ENCODE measurements at regions not wholly inside any gene's neighbourhood (a gene's known extent, or its start where the extent isn't known, plus 50 kb on each side); places are given as distances from the start of the nearest gene placed in this dataset.
"Not testable (repeated sequence)": the region's sequence is repeated elsewhere in the genome, so short reads cannot be mapped to it uniquely, and the experiment has no call there.

DNA sequence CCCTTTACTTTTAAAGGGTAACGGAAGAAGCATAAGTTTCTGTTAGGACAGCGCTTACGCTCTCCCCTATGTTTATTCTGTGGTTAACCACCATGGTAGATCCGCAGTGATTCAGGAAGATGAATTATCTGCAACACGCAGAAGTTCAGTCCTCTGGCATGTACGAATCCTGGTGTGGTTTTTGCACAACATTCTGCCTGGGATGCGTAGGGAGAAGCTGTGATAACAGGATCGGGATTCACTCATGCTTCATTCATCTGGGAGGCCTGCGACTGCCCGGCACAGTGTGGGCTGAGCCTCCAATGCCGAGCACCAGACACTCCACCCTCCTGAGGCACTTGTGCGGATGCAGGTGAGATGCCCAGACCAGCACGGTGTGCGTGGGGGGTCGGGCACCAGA is 84.6 kb upstream of the LPCAT1 start:
- DNase-seq (ENCODE audit: extremely low spot score, insufficient read length, low read depth); FAIRE-seq: not testable (repeated sequence)

DNA sequence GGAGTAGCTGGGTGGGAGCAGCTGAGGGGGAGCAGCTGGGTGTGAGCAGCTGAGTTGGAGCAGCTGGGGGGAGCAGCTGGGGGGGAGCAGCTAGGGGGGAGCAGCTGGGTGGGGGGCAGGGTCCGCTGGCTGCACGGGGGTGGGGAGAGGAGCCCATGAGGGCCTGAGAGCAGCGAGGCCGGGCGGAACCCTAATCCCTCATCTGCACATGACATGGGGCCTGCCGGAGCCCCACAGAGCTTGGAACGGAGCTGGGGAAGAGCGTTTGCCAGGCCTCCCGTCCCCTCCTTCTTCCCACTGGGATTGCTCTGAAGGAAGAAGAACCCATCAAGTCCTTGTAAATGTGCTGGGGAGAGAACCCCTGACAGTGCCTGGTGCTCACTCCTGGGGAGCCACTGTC is 83.2 kb upstream of the LPCAT1 start:
- not testable (repeated sequence) for FAIRE-seq; DNase-seq (ENCODE audit: extremely low spot score, insufficient read length, low read depth)

DNA sequence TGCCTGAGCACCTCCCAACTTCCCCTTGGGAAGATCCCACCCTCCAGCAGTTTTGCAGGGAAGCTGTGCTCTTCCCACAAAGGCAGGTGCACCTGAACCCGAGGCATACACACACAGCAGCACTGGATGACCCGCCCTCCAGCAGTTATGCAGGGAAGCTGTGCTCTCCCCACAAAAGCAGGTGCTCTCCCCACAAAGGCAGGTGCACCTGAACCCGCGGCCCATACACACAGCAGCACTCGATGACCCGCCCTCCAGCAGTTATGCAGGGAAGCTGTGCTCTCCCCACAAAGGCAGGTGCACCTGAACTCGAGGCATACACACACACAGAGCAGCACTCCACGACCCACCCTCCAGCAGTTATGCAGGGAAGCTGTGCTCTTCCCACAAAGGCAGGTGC is 80.2 kb upstream of the LPCAT1 start:
- not testable (repeated sequence) for DNase-seq (ENCODE audit: extremely low spot score, insufficient read length, low read depth); FAIRE-seq

DNA sequence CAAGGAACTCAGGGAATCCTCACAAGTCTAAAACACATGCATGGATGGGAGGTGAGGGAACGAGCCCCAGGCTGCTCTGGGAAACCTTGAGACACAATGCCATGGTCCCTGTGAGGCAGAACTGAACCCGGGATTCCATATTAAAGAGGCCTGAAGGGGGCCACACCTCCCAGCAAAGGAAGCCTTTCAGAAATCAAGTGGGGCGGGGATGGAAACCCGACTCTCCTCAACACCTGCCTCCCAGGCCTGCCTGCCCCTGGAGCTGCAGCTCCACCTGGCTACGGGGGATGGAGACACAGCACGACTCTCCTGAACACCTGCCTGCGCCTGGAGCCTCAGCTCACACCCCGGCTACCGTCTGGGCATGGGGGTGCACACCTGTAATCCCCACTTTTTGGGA is 77.8 kb upstream of the LPCAT1 start:
- DNase-seq (ENCODE audit: extremely low spot score, insufficient read length, low read depth); FAIRE-seq: not testable (repeated sequence)

DNA sequence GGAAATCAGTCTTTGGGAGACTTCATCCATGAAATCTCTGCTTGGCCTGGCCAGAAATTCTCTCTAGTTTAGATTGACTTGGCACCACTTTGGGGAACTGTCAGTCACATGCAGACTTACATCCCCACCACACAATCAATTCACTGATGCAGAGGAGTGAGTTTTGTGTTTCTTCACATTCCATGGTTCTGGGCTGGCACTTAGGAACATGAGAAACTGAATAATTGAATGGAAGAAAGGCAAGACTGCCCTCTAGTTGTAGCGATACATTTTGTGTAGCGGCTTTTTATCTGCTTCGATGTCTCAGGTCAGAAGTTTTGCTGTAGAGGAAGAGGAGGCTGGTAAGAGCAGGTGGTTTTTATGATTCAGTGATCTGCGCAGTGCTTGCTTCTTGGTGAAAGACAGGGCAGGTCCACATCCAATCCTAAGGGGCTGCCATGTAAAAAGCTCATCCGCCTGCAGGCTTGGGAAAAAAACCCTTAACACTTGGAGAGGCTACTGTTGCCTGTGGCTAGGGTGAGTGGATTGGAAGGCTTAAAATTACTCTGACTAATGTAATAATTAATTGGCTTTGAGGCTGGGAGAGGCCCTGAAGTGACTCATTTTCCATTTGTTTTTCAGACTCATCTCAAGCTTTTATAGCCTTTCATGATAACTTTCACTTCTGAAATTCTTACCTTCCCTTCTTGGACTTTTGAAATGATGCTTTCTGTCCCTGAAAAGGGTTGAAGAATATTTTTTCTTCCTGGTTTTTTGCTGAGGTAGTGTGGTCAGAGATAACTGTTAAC is 75.4 kb upstream of the LPCAT1 start:
- DNase-seq (ENCODE audit: extremely low spot score, insufficient read length, low read depth): not testable (repeated sequence)
- FAIRE-seq: peak; percentile 38

DNA sequence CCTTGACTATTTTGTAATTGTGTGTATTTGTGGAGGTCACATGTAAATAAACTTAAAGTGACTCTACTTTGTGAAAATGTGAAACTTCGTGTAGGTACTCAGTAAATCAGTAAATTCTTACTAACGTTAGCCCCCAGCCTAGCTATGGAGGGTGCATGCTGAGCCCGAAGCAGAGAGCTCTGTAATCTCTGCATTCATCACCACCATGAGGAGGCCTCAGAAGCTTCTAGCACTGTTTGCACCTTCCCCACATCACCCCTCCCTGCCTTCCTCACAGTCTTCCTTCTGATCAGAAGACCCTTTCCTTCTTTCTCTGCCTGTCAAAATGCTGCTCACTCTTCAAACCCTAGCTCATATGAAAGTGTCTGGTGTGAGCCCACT is 73.3 kb upstream of the LPCAT1 start:
- not testable (repeated sequence) for FAIRE-seq; DNase-seq (ENCODE audit: extremely low spot score, insufficient read length, low read depth)

DNA sequence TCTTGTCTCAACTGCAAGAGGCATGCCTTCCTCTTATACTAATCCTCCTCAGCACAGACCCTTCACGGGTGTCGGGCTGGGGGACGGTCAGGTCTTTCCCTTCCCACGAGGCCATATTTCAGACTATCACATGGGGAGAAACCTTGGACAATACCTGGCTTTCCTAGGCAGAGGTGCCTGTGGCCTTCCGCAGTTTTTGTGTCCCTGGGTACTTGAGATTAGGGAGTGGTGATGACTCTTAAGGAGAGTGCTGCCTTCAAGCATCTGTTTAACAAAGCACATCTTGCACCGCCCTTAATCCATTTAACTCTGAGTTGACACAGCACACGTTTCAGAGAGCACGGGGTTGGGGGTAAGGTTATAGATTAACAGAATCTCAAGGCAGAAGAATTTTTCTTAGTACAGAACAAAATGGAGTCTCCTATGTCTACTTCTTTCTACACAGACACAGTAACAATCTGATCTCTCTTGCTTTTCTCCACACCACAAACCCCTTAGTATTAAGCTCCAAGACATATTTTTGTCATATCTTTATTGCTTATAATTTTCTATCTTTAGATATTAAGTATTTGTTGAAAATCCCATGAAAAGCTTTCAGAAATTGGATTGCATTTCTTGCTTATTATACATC is 72.8 kb upstream of the LPCAT1 start:
- FAIRE-seq; DNase-seq (ENCODE audit: extremely low spot score, insufficient read length, low read depth): not testable (repeated sequence)

DNA sequence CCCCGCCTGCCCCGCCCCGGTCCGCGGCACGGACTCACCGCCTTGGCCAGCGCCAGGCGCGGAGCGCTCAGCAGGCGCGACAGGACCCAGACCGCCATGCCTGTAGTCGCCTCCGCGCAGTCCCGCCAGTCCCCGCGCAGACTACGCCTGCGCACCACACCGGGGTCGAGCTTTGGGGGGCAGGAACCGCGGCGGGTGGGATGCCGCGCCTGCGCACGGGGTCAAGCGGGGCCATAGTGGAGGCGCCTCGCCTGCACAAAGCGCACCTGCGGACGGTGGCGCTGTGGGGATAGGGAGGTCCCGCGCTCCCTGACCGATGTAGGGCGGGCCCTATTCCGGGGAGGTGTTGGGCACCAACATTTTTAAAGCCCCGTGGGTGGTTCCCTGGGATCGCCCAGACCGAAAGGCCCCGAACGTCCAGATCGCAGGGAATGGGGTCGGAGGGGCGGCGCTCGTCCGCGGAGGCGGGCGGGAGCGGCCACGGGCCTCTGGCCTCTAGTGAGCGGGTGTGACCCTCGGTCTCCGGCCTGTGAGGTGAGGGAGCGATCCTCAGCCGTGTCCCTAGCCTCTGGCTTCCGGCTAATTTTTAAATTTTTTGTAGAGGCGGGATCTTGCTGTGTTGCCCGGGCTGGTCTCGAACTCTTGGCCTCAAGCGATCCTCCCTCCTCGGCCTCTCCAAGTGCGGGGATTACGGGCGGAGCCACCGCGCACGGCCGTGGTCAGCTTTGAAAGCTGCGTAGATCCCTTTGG is 70.8 kb upstream of the LPCAT1 start:
- DNase-seq (ENCODE audit: extremely low spot score, insufficient read length, low read depth) (peak; percentile 92), FAIRE-seq (peak; percentile 5)

DNA sequence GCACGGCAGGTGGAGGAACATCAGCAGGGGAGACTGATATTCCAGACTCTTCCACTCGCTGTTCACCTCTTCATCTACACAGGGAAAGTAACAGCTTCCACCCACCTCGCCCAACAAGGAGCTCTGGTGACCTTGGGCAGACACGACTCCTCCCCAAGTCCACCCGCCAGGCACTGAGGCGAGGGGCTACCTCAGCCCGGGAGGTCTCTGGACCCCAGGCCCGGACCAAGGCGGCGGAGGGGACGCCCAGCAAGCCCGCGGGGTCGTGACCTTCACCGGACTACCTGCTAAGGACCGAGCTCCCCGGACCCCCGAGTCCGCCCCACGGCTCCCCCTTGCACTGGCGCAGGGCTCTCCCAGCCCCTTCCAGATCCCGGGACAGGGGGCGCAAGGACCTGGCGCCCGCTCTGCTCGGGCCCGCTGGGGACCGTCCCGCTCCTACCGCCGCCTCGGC is 70.2 kb upstream of the LPCAT1 start:
- FAIRE-seq: no peak
- no peak for DNase-seq (ENCODE audit: extremely low spot score, insufficient read length, low read depth)

DNA sequence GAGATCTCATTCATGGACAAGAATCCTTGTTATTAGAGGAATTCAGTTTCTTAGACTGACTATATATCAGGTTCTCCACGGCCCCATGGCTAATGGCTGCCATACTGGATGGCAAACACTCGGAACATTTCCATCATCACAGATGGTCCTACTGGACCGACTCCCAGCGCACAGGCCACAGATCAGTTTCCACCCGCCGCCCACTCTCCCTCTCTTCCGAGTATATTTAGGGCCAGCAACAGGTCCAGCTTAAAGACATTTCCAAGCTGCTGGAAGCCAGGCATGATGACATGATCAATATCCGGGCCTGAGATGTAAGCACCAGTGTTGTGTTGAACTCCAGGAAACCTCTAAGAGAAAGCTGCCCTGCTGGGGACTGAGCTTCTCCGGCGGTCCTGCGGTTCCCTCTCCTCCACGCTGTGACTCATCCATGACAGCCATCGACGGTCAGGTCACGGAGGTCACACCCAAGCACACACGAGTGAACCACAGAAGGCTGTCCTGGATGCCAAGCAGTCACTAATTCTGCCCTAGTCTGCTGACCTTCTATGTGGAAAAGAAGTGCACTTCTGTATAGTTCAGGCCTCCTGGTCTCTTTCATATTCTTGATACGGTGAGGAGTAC is 64.4 kb upstream of the LPCAT1 start:
- not testable (repeated sequence) for DNase-seq (ENCODE audit: extremely low spot score, insufficient read length, low read depth); FAIRE-seq

DNA sequence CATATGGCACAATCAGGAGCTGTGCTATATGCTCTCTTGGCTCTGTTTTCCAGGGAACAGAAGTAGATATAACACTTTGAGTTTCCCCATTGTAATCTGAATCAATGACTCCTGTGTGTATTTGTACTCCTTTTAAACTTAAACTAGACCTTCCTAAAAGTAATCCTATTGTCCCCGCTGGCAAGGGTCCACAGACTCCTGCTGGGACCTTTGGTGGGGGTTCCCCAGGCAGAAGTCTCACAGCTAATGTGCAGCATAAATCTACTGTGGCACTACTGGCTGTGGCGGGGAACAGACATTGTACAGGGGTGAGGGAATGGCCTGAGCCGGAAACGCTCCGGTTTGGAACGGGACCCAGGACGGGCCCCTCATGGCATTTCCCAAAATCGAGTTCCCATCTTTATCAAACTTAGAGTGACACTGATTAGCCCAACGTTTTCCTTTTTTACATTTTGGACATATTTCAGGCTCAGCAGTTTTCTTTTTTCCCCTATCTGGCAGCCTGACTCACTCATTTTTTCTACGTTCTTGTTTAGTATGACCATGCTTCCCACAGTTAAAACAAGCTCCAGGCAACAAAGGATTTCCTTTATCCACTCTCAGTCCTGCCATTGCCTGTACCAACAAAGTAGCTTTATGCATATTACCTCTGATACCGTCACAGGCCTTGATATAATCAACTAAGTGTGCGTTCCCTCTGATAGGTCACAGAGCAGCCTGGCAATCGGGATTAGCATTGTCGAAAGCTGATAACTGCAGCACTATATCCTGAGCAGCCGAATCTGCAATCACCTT is 59.5 kb upstream of the LPCAT1 start:
- FAIRE-seq; DNase-seq (ENCODE audit: extremely low spot score, insufficient read length, low read depth): not testable (repeated sequence)

DNA sequence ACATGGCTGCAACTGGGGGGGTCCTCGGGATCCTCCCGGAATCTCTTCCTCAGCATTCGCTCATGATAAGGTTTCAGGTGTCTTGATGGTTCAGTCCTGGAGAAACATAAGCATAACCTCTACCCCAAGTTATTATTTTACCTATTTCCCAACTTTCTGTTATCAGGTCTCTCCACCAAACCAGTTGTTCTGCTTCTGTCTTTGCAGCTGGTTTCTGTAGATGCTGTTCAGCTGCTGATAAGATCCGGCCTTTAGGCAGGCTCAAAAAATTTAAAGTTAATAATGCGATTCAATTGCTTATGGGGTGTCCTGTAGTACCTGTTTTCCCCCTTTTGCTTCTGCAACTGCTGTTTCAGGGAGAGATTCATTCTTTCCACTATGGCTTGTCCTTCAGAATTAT is 55.6 kb upstream of the LPCAT1 start:
- not testable (repeated sequence) for DNase-seq (ENCODE audit: extremely low spot score, insufficient read length, low read depth); FAIRE-seq

DNA sequence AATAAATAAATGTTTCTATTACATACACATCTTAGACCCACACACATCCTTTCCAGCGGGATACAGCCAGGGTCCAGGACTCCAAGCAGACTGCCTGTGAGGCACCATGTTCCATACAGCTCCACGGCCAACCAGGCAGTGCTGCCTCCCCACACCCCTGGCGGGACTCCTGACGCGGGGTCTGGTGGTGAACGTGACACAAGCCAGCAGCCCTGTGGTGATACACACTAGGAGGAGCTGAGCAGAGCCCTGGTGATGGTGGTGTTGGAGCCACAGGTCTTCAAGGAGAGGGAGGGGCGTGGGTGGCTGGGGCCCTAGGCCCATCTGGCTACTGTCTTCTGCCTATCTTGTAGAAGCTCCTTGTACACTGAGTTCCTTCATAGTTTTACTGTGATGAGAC is 53.1 kb upstream of the LPCAT1 start:
- not testable (repeated sequence) for FAIRE-seq; DNase-seq (ENCODE audit: extremely low spot score, insufficient read length, low read depth)

DNA sequence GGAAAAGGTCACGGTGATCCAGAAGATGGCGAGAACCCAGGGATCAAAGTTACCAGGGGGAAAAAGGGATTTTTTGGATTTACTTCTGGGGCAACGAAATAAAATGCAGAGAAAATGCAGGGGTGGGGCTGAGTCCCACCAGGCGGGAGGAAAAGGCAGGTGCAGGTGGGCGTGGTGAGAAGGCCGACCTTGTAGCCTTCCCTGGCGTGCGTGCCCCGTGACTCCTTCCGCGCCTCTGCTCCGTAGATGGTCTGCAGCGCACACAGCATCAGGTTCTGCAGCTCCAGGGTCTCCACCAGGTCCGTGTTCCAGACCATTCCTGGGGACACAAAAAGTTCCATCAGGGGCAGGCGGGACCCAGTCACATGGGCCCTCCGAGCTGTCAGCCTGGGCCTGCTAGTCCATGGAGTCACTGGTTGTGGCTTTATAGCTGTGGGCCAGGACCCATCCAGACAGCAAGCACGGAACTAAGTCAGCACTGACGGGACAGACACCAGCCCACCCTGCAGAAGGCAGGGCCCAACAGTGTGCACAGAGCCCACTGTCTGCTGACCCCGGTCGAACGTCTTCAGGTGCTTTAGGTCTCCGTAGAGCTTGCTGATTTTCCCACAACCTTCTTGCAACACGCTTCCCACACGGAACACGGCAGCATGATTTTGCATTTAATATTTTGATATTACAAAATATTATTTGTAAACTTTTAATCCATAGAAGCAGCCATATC is 52.4 kb upstream of the LPCAT1 start:
- FAIRE-seq; DNase-seq (ENCODE audit: extremely low spot score, insufficient read length, low read depth): not testable (repeated sequence)

DNA sequence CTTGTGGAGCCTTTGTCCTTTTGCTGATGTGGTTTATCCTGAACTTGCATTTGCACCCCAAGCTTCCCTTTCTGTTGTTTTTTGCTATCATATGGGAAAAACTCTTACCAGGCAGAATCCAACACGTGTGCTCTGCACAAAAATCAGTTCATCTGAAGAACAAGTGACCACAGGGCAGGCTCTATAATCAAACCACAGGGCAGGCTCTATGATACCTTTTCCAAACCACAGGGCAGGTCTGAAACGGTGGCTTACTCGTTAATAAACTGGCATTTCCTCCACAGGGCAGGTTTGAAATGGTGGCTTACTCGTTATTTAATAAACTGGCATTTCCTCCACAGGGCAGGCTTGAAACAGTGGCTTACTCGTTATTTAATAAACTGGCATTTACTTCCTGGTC is 51.7 kb upstream of the LPCAT1 start:
- not testable (repeated sequence) for DNase-seq (ENCODE audit: extremely low spot score, insufficient read length, low read depth); FAIRE-seq

DNA sequence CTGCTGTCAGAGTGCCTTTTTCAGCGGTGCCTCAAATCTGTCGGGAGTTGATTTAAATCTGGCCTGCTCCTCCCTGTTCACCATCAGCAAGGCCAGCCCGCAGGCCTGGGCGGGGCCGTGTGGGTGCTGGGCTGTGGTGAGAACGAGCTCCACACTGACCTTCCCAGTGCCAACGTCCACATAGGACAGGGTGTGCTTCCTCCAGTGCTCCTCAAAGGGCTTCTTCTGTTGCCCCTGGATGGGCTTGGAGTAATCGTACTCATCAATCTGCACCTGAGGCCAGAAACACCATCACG is 50.2 kb upstream of the LPCAT1 start:
- not testable (repeated sequence) for DNase-seq (ENCODE audit: extremely low spot score, insufficient read length, low read depth); FAIRE-seq

DNA sequence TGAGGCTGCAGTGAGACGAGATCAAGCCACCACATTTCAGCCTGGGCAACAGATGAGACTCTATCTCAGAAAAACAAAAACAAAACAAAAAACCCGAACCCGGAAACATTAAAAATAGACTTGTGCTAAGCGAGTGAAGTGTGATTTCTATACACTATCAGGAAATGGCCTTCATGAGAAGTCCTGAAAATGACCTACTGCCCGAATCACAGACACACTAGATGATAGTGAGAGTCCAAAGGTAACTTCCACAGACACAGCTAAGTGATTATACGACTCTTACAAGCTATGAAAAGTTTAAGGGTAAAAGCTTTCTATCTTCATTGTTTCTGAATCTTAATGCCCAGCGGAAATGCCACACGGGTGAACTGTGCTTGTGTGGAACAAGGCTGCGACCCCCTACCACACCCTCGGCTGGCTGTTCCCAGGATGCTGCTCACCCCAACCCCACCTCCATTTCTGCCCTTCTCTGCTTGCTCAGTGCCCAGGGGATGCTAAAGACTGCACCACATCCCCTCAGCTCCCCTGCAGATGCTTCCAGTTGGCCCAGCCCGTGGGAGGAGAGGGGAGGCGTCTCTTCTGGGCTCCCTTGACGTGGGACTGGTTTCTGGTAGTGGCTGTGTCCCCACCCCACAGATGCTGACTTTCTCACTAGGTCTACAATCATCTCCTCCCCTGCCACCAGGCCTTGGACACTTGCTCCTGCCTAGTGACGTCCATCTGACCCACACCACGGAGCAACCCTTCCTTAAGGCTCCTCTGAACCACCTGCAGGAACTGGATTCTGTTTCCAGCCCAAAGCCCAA is 49.7 kb upstream of the LPCAT1 start:
- not testable (repeated sequence) for FAIRE-seq; DNase-seq (ENCODE audit: extremely low spot score, insufficient read length, low read depth)
